CD4-positive, alpha-beta T cell (primary cell): ENCODE measurements at regions not wholly inside any gene's neighbourhood (a gene's known extent, or its start where the extent isn't known, plus 50 kb on each side); places are given as distances from the start of the nearest gene placed in this dataset.

Source experiments
- ATAC-seq: fragments of 200-7000 bp; cut with Tn5 transposase; one replicate; pipeline ENCODE4 v1.10.0; 2022; ENCODE audit warnings: mild to moderate bottlenecking; ENCODE audit not compliant: poor library complexity
- CTCF ChIA-PET: fragments of 350-600 bp; sonication (Branson Sonifier 250); formaldehyde crosslinking; loops from one replicate; lab custom pipeline; 2021; ENCODE audit warnings: antibody characterized with exemption, inconsistent platforms; lab: Charles Lee
- POLR2A ChIA-PET: fragments of 350-600 bp; sonication (Branson Sonifier 250); formaldehyde crosslinking; loops from one replicate; lab custom pipeline; 2021; ENCODE audit warnings: antibody characterized with exemption, inconsistent platforms; lab: Charles Lee
- DNase-seq, 14 experiments: peaks; one replicate each; pipeline ENCODE4 v3.0.0-alpha.2; 2013 to 2020; ENCODE audit warnings: mixed read lengths in 2 of 14
- H3K27ac ChIP-seq, 2 donors: one replicate each; pipeline versions ENCODE4 v1.5.1 to v1.7.0; 2013; ENCODE audit warnings: low read length in 2 of 2, low read depth in 1 of 2, mild to moderate bottlenecking in 1 of 2
- H3K27me3 ChIP-seq, 2 experiments: 1 replicate in 1 of 2; 2 replicates in 1 of 2; pipeline versions ENCODE4 v1.6.1 to v1.7.0; 2013; ENCODE audit warnings: low read length in 2 of 2, control low read depth in 1 of 2, mild to moderate bottlenecking in 1 of 2, moderate library complexity in 1 of 2; ENCODE audit not compliant: insufficient read depth in 2 of 2, control insufficient read depth in 1 of 2
- H3K36me3 ChIP-seq: one replicate; pipeline ENCODE4 v1.6.1; 2013; ENCODE audit warnings: low read length, control low read depth; ENCODE audit not compliant: insufficient read depth
- H3K4me1 ChIP-seq: one replicate; pipeline ENCODE4 v1.6.1; 2013; ENCODE audit warnings: low read length, control low read depth; ENCODE audit not compliant: insufficient read depth
- H3K4me3 ChIP-seq: one replicate; pipeline ENCODE4 v1.5.1; 2013; ENCODE audit warnings: mild to moderate bottlenecking, low read length, moderate library complexity
- H3K9me3 ChIP-seq, 2 experiments: 1 replicate in 1 of 2; 2 replicates in 1 of 2; pipeline versions ENCODE4 v1.6.1 to v1.7.0; 2013; ENCODE audit warnings: low read length in 2 of 2, mild to moderate bottlenecking in 2 of 2, control low read depth in 1 of 2, moderate library complexity in 1 of 2; ENCODE audit not compliant: control insufficient read depth in 1 of 2, insufficient read depth in 1 of 2
- H3K27ac Mint-ChIP-seq: one replicate; pipeline ENCODE4 v1.8.0; 2020; ENCODE audit warnings: mixed read lengths
- H3K27me3 Mint-ChIP-seq: one replicate; pipeline ENCODE4 v1.8.0; 2021; ENCODE audit warnings: mixed read lengths
- H3K36me3 Mint-ChIP-seq: one replicate; pipeline ENCODE4 v1.8.0; 2021; ENCODE audit warnings: low read depth, mixed read lengths
- H3K4me1 Mint-ChIP-seq: one replicate; pipeline ENCODE4 v1.8.0; 2021; ENCODE audit warnings: low read depth, mixed read lengths
- H3K4me3 Mint-ChIP-seq: one replicate; pipeline ENCODE4 v1.8.0; 2020; ENCODE audit warnings: mild to moderate bottlenecking, mixed read lengths
- H3K9me3 Mint-ChIP-seq: one replicate; pipeline ENCODE4 v1.8.0; 2020; ENCODE audit warnings: mixed read lengths
- CTCF ChIP-seq: fragments of 200-600 bp; IDR thresholded peaks from one replicate; pipeline ENCODE4 v1.8.0; 2022; ENCODE audit warnings: antibody characterized with exemption, mild to moderate bottlenecking
- intact Hi-C, 2 experiments: fragments of 100-400 bp; cut with DNase I in 1 of 2; cut with micrococcal nuclease in 1 of 2; formaldehyde crosslinking; loops; one replicate each; pipeline versions ENCODE4 v1.15.1 to v1.9.0; 2023 to 2025; cut with DNase I, micrococcal nuclease

GRCh38 chr9:11758016-11758415, 935.2 kb upstream of the TYRP1 start:
- no peak overlapping the region for H3K27ac ChIP-seq
- H3K27me3 Mint-ChIP-seq, result no peaks in the 10 kb centered on the region
- H3K36me3 ChIP-seq, result no peaks in the 10 kb centered on the region
- H3K36me3 Mint-ChIP-seq, result no peaks in the 10 kb centered on the region
- H3K4me3 Mint-ChIP-seq, result no peak overlapping the region
- H3K27ac Mint-ChIP-seq, result no peak overlapping the region
- ChIA-PET CTCF (no interaction called here), POLR2A (no interaction called here)
- no peaks in the 10 kb centered on the region for H3K4me1 Mint-ChIP-seq
- peaks cover 2% of the 10 kb centered on the region for H3K9me3 Mint-ChIP-seq
- no peaks in the 10 kb centered on the region for H3K4me1 ChIP-seq
- intact Hi-C loops, result no loop called here
- TF ChIP-seq CTCF, result no peak
- peaks cover 0 to 4% of the 10 kb centered on the region in 2 experiments for H3K9me3 ChIP-seq
- H3K4me3 ChIP-seq, result no peak overlapping the region
- DNase-seq, result no peak
- H3K27me3 ChIP-seq, result no peaks in the 10 kb centered on the region
- no peak for ATAC-seq

- H3K4me3 ChIP-seq, result no peak overlapping the region
- DNase-seq, result no peak
- ChIA-PET CTCF (no interaction called here), POLR2A (no interaction called here)
- Mint-ChIP-seq H3K4me3 (no peak overlapping the region), H3K9me3 (peaks cover 15% of the 10 kb centered on the region), H3K4me1 (no peaks in the 10 kb centered on the region), H3K36me3 (no peaks in the 10 kb centered on the region), H3K27me3 (no peaks in the 10 kb centered on the region), H3K27ac (no peak overlapping the region)
- no peaks in the 10 kb centered on the region for H3K4me1 ChIP-seq
- H3K27me3 ChIP-seq, result no peaks in the 10 kb centered on the region
- no peak overlapping the region for H3K27ac ChIP-seq
- H3K36me3 ChIP-seq, result no peaks in the 10 kb centered on the region
- no peak for ATAC-seq
- no peaks in the 10 kb centered on the region for H3K9me3 ChIP-seq
- TF ChIP-seq CTCF, result no peak
- intact Hi-C loops, result no loop called here
These were observed 913.2 kb upstream of the TYRP1 start for GRCh38 chr9:11779971-11780370.

DNA sequence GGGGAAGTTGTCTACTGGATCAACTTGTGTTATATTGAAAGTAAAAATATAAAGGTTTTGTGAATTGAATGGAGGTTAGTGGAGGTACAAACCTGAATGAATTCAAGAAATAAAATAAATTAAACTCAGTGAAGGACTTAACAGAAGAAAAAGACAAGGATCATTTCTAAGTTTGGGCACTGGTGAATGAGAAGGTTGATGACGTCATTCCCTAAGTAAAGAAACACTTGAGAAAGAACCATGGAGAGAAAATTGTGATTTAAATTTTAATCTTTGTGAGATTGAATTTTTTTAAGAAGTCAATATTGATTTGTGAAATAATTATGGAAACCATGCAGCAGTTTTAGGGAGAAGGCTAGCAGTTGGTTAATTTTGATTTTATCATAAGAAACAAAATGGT, 900.3 kb upstream of the TYRP1 start:
- Mint-ChIP-seq H3K9me3 (peaks cover 6% of the 10 kb centered on the region), H3K4me1 (no peaks in the 10 kb centered on the region), H3K36me3 (no peaks in the 10 kb centered on the region), H3K27ac (no peak overlapping the region), H3K27me3 (no peaks in the 10 kb centered on the region), H3K4me3 (no peak overlapping the region)
- Histone ChIP-seq H3K27me3 (no peaks in the 10 kb centered on the region), H3K36me3 (no peaks in the 10 kb centered on the region), H3K4me1 (no peaks in the 10 kb centered on the region), H3K27ac (no peak overlapping the region), H3K4me3 (no peak overlapping the region), H3K9me3 (peaks cover 0 to 10% of the 10 kb centered on the region in 2 experiments)
- CTCF ChIA-PET, result no interaction called here
- intact Hi-C loops, result no loop called here
- no peak for DNase-seq
- no peak for TF ChIP-seq CTCF
- ATAC-seq, result no peak
- POLR2A ChIA-PET, result no interaction called here
